Thoracic aorta (tissue), 2 donors: ENCODE measurements at regions not wholly inside any gene's neighbourhood (a gene's known extent, or its start where the extent isn't known, plus 50 kb on each side); places are given as distances from the start of the nearest gene placed in this dataset.

Experiments used
- ATAC-seq: fragments of 150-250 bp; one replicate; pipeline ENCODE4 v1.8.0; 2017; ENCODE audit warnings: low read depth; ENCODE audit not compliant: insufficient number of reproducible peaks, low FRiP score
- DNase-seq: peaks from one replicate; pipeline ENCODE4 v3.0.0-alpha.2; 2020; ENCODE audit warnings: low spot score
- H3K27ac ChIP-seq, 2 donors: fragments of 200-600 bp; sonication (generic); 1 replicate in 1 of 2; 2 replicates in 1 of 2; pipeline ENCODE4 v1.5.1; 2016; ENCODE audit warnings: mild to moderate bottlenecking in 2 of 2, moderate library complexity in 2 of 2
- H3K27me3 ChIP-seq: fragments of 200-600 bp; sonication (generic); replicated peaks from 2 replicates; pipeline ENCODE4 v1.6.0; 2016; ENCODE audit warnings: mild to moderate bottlenecking; ENCODE audit not compliant: insufficient read depth
- H3K36me3 ChIP-seq: fragments of 200-600 bp; sonication (generic); one replicate; pipeline ENCODE4 v1.5.1; 2016
- H3K4me1 ChIP-seq, 2 donors: fragments of 200-600 bp; sonication (generic); 1 replicate in 1 of 2; 2 replicates in 1 of 2; pipeline versions ENCODE4 v1.5.1 to v1.6.0; 2016; ENCODE audit warnings: low read depth in 2 of 2, mild to moderate bottlenecking in 1 of 2; ENCODE audit not compliant: control insufficient read depth in 1 of 2
- H3K4me3 ChIP-seq: fragments of 200-600 bp; sonication (generic); 2 replicates; pipeline ENCODE4 v1.5.1; 2016; ENCODE audit warnings: mild to moderate bottlenecking
- H3K9me3 ChIP-seq: fragments of 200-600 bp; sonication (generic); 2 replicates; pipeline ENCODE4 v1.5.1; 2016
- TF ChIP-seq, protein P1 (sequence below): fragments of 200-600 bp; sonication (generic); IDR thresholded peaks from one replicate; pipeline ENCODE4 v1.5.1; 2019; ENCODE audit warnings: antibody characterized with exemption

- peaks cover 20 to 48% of the 10 kb centered on the region in 2 donors for H3K4me1 ChIP-seq
- TF ChIP-seq, protein P1, sequence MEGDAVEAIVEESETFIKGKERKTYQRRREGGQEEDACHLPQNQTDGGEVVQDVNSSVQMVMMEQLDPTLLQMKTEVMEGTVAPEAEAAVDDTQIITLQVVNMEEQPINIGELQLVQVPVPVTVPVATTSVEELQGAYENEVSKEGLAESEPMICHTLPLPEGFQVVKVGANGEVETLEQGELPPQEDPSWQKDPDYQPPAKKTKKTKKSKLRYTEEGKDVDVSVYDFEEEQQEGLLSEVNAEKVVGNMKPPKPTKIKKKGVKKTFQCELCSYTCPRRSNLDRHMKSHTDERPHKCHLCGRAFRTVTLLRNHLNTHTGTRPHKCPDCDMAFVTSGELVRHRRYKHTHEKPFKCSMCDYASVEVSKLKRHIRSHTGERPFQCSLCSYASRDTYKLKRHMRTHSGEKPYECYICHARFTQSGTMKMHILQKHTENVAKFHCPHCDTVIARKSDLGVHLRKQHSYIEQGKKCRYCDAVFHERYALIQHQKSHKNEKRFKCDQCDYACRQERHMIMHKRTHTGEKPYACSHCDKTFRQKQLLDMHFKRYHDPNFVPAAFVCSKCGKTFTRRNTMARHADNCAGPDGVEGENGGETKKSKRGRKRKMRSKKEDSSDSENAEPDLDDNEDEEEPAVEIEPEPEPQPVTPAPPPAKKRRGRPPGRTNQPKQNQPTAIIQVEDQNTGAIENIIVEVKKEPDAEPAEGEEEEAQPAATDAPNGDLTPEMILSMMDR: no peak
- H3K27me3 ChIP-seq: no peaks in the 10 kb centered on the region
- DNase-seq (no peak), ATAC-seq (peak; percentile 60)
- H3K27ac ChIP-seq: peak overlapping the region; percentile 78 to 89
- H3K9me3 ChIP-seq: no peaks in the 10 kb centered on the region
- H3K36me3 ChIP-seq: no peaks in the 10 kb centered on the region
- H3K4me3 ChIP-seq: peak overlapping the region; percentile 16
Measured at GRCh38 chr13:44719857-44720671, 143.9 kb upstream of the TSC22D1 start.

- no peaks in the 10 kb centered on the region for H3K36me3 ChIP-seq
- H3K4me3 ChIP-seq: no peak overlapping the region
- H3K27ac ChIP-seq: peak overlapping the region; percentile 78 to 89
- no peak for ATAC-seq
- H3K27me3 ChIP-seq: no peaks in the 10 kb centered on the region
- peaks cover 27 to 64% of the 10 kb centered on the region in 2 donors for H3K4me1 ChIP-seq
- DNase-seq: no peak
- no peaks in the 10 kb centered on the region for H3K9me3 ChIP-seq
- TF ChIP-seq, protein P1: no peak
Measured at GRCh38 chr13:44718467-44718866, 142.3 kb upstream of the TSC22D1 start.

DNA sequence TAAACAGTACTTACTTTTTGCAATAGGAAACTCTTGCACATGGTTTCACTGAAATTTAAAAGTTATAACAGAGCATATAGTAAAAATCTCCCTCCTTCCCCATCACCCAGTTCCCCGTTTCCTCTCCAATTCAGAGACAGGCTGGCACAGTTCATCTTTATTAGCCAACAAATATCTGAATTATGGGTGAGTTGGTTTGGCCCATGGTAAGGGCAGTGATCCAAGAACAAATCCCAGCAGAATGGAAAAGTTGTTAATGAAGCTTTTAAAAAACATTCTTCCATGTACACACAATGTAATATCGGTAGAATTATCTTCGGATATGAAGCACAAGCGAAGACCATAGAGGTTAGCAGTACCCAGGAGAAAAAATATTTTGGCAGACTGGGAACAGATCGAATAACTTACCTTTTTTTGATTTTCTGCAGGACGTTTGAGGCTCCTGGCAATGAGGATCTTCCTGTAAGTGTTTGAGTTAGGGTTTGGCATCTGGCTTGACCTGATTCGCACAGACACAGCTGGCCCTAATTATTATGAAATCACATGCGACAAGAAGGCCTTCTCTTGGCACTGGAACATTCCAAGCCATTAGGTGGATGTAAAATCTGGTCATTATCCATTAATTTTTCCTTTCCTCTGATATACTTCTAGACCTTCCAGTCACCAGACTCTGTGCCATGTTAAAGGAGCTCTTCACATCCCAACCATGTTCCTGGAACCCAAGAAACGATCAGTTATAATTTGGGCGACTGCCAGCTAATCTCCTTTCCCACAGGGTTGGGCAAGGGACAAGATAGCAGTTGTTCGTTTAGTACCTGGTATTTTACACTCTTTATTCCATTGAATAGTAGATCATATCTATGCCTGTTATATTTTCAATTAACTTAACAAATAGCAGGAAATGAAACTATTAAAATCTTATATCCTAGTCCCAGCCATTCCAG is 139.4 kb upstream of the TSC22D1 start:
- no peaks in the 10 kb centered on the region for H3K27me3 ChIP-seq
- DNase-seq: no peak
- peak overlapping the region; percentile 78 to 84 for H3K27ac ChIP-seq
- H3K4me1 ChIP-seq: peaks cover 44 to 81% of the 10 kb centered on the region in 2 donors
- no peak for ATAC-seq
- H3K9me3 ChIP-seq: no peaks in the 10 kb centered on the region
- TF ChIP-seq, protein P1: no peak
- H3K4me3 ChIP-seq: no peak overlapping the region
- no peaks in the 10 kb centered on the region for H3K36me3 ChIP-seq

GRCh38 chr13:44713788-44714469 is 137.8 kb upstream of the TSC22D1 start:
- DNase-seq (peak; percentile 14), ATAC-seq (peak; percentile 72)
- no peak overlapping the region for H3K4me3 ChIP-seq
- TF ChIP-seq, protein P1: no peak
- H3K27ac ChIP-seq: peak overlapping the region; percentile 78 to 84
- no peaks in the 10 kb centered on the region for H3K36me3 ChIP-seq
- H3K27me3 ChIP-seq: no peaks in the 10 kb centered on the region
- H3K9me3 ChIP-seq: no peaks in the 10 kb centered on the region
- peaks cover 36 to 71% of the 10 kb centered on the region in 2 donors for H3K4me1 ChIP-seq
